GM23248 (cell line): ENCODE measurements at regions not wholly inside any gene's neighbourhood (a gene's known extent, or its start where the extent isn't known, plus 50 kb on each side); places are given as distances from the start of the nearest gene placed in this dataset.

Experiments used
- EZH2 ChIP-seq: fragments of 200-600 bp; sonication (generic); IDR thresholded peaks from 2 replicates; pipeline ENCODE4 v1.6.1; 2018; ENCODE audit warnings: antibody characterized with exemption, mild to moderate bottlenecking; ENCODE audit not compliant: insufficient read depth, poor library complexity, severe bottlenecking
- EZH2phosphoT487 ChIP-seq: fragments of 200-600 bp; sonication (generic); IDR thresholded peaks from 2 replicates; pipeline ENCODE4 v1.6.1; 2018; ENCODE audit warnings: antibody characterized with exemption, moderate library complexity, mild to moderate bottlenecking, low read depth; ENCODE audit not compliant: insufficient read depth

DNA sequence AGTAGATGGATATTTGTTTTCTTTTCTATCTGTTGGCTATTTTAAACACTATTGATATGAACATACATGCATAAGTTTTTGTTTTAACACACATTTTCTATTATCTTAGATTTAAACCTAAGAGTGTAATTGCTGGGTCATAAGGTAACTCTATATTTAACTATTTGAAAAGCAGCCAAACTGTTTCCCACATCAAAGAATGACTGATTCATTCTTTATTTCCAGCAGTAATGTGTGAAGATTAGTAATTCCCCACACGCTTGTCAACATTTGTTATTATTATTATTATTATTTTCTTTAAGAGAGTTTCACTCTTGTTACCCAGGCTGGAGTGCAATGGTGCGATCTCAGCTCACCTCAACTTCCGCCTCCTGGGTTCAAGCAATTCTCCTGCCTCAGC, 1495.8 kb downstream of the EFNA5 start:
- TF ChIP-seq EZH2 (no peak), EZH2phosphoT487 (no peak)
